ENCODE measurements at regions not wholly inside any gene's neighbourhood (a gene's known extent, or its start where the extent isn't known, plus 50 kb on each side); places are given as distances from the start of the nearest gene placed in this dataset.

GRCh38 chrX:51798701-51799100, 55.5 kb downstream of the GSPT2 start:
- DNase-seq (ENCODE audit: low read depth in 2 of 2), result no peak

- DNase-seq (ENCODE audit: low read depth in 2 of 2), result peak; percentile 27 to 41
Measured at GRCh38 chrX:51802917-51803688, 59.9 kb downstream of the GSPT2 start.

DNA sequence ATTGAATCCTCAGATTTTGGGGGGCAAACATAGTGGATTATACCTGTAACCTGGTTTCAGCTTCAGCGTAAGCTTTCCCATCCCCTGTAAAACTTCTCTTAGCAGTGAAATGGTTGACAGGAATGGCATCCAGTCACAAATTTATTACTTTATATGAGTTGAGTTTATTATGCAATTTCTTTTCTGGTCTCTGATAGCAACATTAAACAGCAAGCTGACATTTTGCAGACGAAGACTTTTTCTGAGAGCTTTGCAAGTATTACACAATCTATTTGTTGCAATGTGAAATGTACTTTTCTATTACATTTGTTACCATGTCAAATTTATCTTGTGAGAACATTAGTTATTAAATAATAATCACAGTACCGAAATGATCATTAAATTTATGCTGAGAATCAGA, 60.6 kb downstream of the GSPT2 start:
- DNase-seq (ENCODE audit: low read depth in 2 of 2), result no peak

- no peak for DNase-seq (ENCODE audit: low read depth in 2 of 2)
Measured at GRCh38 chrX:51804741-51805140, 61.5 kb downstream of the GSPT2 start.

DNA sequence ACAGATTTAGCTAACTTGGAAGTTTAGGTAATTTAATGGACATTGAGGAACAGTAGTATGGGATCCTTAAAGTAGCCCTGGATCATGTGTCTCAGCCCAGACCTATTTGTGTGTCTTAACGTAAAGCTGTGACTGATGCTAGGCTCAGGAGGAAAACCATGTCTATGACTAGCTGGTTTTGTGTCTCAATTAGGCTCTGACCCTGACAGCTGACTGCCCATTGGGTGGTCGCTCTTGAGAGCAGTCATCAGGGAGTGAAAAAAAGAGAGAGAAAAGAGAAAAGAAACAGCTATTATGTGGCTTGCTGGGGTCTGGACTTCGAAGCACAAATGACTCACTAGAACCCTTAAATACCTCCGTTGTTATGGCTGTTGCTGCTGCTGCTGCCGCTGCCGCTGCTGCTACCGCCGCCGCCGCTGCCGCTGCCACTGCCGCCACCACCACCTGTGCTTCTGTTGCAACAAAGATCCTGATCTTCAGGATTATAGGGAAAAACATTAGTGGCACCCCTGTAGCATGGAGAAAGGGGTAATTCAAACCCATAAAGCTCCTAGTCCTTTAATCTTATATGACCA, 70.7 kb downstream of the GSPT2 start:
- DNase-seq (ENCODE audit: low read depth in 2 of 2), result no peak

- no peak for DNase-seq (ENCODE audit: low read depth in 2 of 2)
Measured at GRCh38 chrX:51824061-51824460, 69.4 kb upstream of the MAGED1 start.

GRCh38 chrX:51825436-51825835, 68.0 kb upstream of the MAGED1 start:
- no peak for DNase-seq (ENCODE audit: low read depth in 2 of 2)

GRCh38 chrX:51834076-51834475, 59.3 kb upstream of the MAGED1 start:
- no peak for DNase-seq (ENCODE audit: low read depth in 2 of 2)

GRCh38 chrX:51836823-51837222, 56.6 kb upstream of the MAGED1 start:
- no peak for DNase-seq (ENCODE audit: low read depth in 2 of 2)

GRCh38 chrX:51837451-51837850, 56.0 kb upstream of the MAGED1 start:
- DNase-seq (ENCODE audit: low read depth in 2 of 2), result no peak

GRCh38 chrX:51837921-51838320, 55.5 kb upstream of the MAGED1 start:
- DNase-seq (ENCODE audit: low read depth in 2 of 2), result no peak
